Lower leg skin (tissue), 4 donors: ENCODE measurements at regions not wholly inside any gene's neighbourhood (a gene's known extent, or its start where the extent isn't known, plus 50 kb on each side); places are given as distances from the start of the nearest gene placed in this dataset.

Experiments used
- DNase-seq, 2 donors: peaks; one replicate each; pipeline ENCODE4 v3.0.0-alpha.2; 2019; ENCODE audit warnings: low spot score in 2 of 2
- H3K4me3 ChIP-seq: fragments of 200-600 bp; sonication (generic); 2 replicates; pipeline ENCODE4 v1.5.1; 2017; ENCODE audit warnings: mild to moderate bottlenecking, low read depth; ENCODE audit not compliant: poor library complexity, severe bottlenecking
- CTCF ChIP-seq, 3 donors: fragments of 450-650 bp; IDR thresholded peaks; one replicate each; pipeline ENCODE4 v1.5.1; 2016; ENCODE audit warnings: antibody characterized with exemption in 3 of 3, mild to moderate bottlenecking in 3 of 3, moderate library complexity in 2 of 3
- POLR2A ChIP-seq, 2 donors: fragments of 450-650 bp; IDR thresholded peaks; one replicate each; pipeline ENCODE4 v1.6.1; 2016 to 2017; ENCODE audit warnings: antibody characterized with exemption in 2 of 2, mild to moderate bottlenecking in 1 of 2, moderate library complexity in 1 of 2
- WGBS, 2 donors: methylation state at CpG; one replicate each; pipeline ENCODE4 v1.1.5; 2018; 5-methylcytosine and 5-hydroxymethylcytosine counted together
- intact Hi-C: fragments of 100-400 bp; cut with DNase I; formaldehyde crosslinking; loops from one replicate; pipeline ENCODE4 v1.15.0; 2023; ENCODE audit warnings: low total_unique reads

GRCh38 chr7:119982884-119983283 is 290.1 kb upstream of the KCND2 start:
- WGBS, 2 donors = 83 to 94% methylated on average over 4 of the region's 4 CpGs
- TF ChIP-seq POLR2A (IDR thresholded peaks at IDR 0.05) (no peak), CTCF (IDR thresholded peaks at IDR 0.05) (no peak)
- no peak for DNase-seq
- intact Hi-C loops = no loop called here
- no peak overlapping the region for H3K4me3 ChIP-seq

- 98 to 100% methylated on average over 5 of the region's 5 CpGs for WGBS, 2 donors
- DNase-seq = no peak
Measured at GRCh38 chr7:119983468-119983867, 289.5 kb upstream of the KCND2 start.

GRCh38 chr7:119984247-119984646 is 288.7 kb upstream of the KCND2 start:
- TF ChIP-seq POLR2A (IDR thresholded peaks at IDR 0.05) = no peak
- TF ChIP-seq CTCF (IDR thresholded peaks at IDR 0.05) = no peak
- H3K4me3 ChIP-seq = no peak overlapping the region
- no peak for DNase-seq
- 89 to 92% methylated on average over 3 of the region's 3 CpGs for WGBS, 2 donors
- intact Hi-C loops = no loop called here

More at GRCh38 chr7:119983468-119983867, 289.5 kb upstream of the KCND2 start:
- no peak overlapping the region for H3K4me3 ChIP-seq
- TF ChIP-seq CTCF (IDR thresholded peaks at IDR 0.05) (no peak), POLR2A (IDR thresholded peaks at IDR 0.05) (no peak)
- intact Hi-C loops = no loop called here

GRCh38 chr7:119988401-119988800 is 284.6 kb upstream of the KCND2 start:
- DNase-seq = no peak
- no peak overlapping the region for H3K4me3 ChIP-seq
- TF ChIP-seq CTCF (IDR thresholded peaks at IDR 0.05) = no peak
- TF ChIP-seq POLR2A (IDR thresholded peaks at IDR 0.05) = no peak
- 84 to 96% methylated on average over 1 of the region's 1 CpG for WGBS, 2 donors
- intact Hi-C loops = no loop called here

GRCh38 chr7:119994928-119995327 is 278.0 kb upstream of the KCND2 start:
- intact Hi-C loops = no loop called here
- DNase-seq = no peak
- no peak for TF ChIP-seq CTCF (IDR thresholded peaks at IDR 0.05)
- no peak for TF ChIP-seq POLR2A (IDR thresholded peaks at IDR 0.05)
- WGBS, 2 donors = 88 to 91% methylated on average over 3 of the region's 3 CpGs
- no peak overlapping the region for H3K4me3 ChIP-seq

- no peak for DNase-seq
- intact Hi-C loops = no loop called here
- 60% methylated on average over 3 of the region's 3 CpGs for WGBS, 2 donors
- no peak overlapping the region for H3K4me3 ChIP-seq
- TF ChIP-seq POLR2A (IDR thresholded peaks at IDR 0.05) = no peak
- no peak for TF ChIP-seq CTCF (IDR thresholded peaks at IDR 0.05)
Measured at GRCh38 chr7:119996634-119997033, 276.3 kb upstream of the KCND2 start.
